K562 (cell line): ENCODE measurements at regions not wholly inside any gene's neighbourhood (a gene's known extent, or its start where the extent isn't known, plus 50 kb on each side); places are given as distances from the start of the nearest gene placed in this dataset.

ENCODE experiments used
- ATAC-seq: fragments of 200-7000 bp; cut with Tn5 transposase; 3 replicates; pipeline ENCODE4 v1.9.1; 2020; ENCODE audit warnings: moderate library complexity
- BruUV-seq: library from RNA; stranded (reverse); fragments of 400-500 nt; replicated peaks from 2 replicates; lab custom pipeline; 2021; lab: Mats Ljungman, UMichigan
- CTCF ChIA-PET: fragments of 300-600 bp; formaldehyde crosslinking; extraction: SDS; loops from one replicate; lab custom pipeline; 2021; ENCODE audit warnings: low intra/inter-chr PET ratio; lab: Yijun Ruan, JAX
- POLR2A ChIA-PET: fragments of 300-600, 350-650 bp; sonication (Branson Sonifier 250); formaldehyde crosslinking; extraction: SDS; loops from one replicate; lab custom pipeline; 2021; ENCODE audit warnings: antibody characterized with exemption, inconsistent platforms; lab: Yijun Ruan, JAX
- DNase-seq, 4 experiments: peaks; one replicate each; pipeline versions ENCODE4 v3.0.0 to v3.0.0-alpha.2; 2011 to 2018; ENCODE audit warnings: low spot score in 3 of 4, mixed read lengths in 3 of 4; ENCODE audit errors: extremely low read depth in 1 of 4
- FAIRE-seq: peaks from 2 replicates; lab custom pipeline; 2011; peaks lifted over from hg19 to GRCh38; lab: Jason Lieb, UNC
- H2AFZ ChIP-seq: 2 replicates; pipeline ENCODE4 v1.6.0; 2011; ENCODE audit warnings: low read depth, low read length, control low read depth, inconsistent platforms
- H3K27ac ChIP-seq: fragments of 200-600 bp; 3 replicates; pipeline ENCODE4 v1.8.0; 2011; ENCODE audit warnings: low read depth, mild to moderate bottlenecking, control low read depth, inconsistent platforms, low read length, moderate library complexity, mixed read lengths; ENCODE audit errors: extremely low read depth
- H3K27me3 ChIP-seq, 2 experiments: fragments of 300-600 bp in 1 of 2; 2 replicates in 1 of 2; 3 replicates in 1 of 2; pipeline versions ENCODE4 v1.6.0 to v1.8.0; 2011; ENCODE audit warnings: inconsistent platforms in 2 of 2, low read length in 2 of 2, mild to moderate bottlenecking in 1 of 2, mixed read lengths in 1 of 2, moderate library complexity in 1 of 2; ENCODE audit not compliant: control insufficient read depth in 2 of 2, insufficient read depth in 2 of 2
- H3K36me3 ChIP-seq: fragments of 300-600 bp; 3 replicates; pipeline ENCODE4 v1.8.0; 2011; ENCODE audit warnings: mild to moderate bottlenecking, low read length, inconsistent platforms; ENCODE audit not compliant: control insufficient read depth, insufficient read depth
- H3K4me1 ChIP-seq, 2 experiments: fragments of 200-600 bp in 1 of 2; replicated peaks in 1 of 2; 2 replicates in 1 of 2; 3 replicates in 1 of 2; pipeline versions ENCODE4 v1.5.1 to v1.8.0; 2011; ENCODE audit warnings: inconsistent platforms in 2 of 2, low read length in 2 of 2, mild to moderate bottlenecking in 1 of 2, mixed read lengths in 1 of 2, moderate library complexity in 1 of 2; ENCODE audit not compliant: control insufficient read depth in 2 of 2, insufficient read depth in 2 of 2
- H3K4me2 ChIP-seq: 2 replicates; pipeline ENCODE4 v1.6.1; 2011; ENCODE audit warnings: low read length, control low read depth, inconsistent platforms, mixed read lengths; ENCODE audit not compliant: insufficient read depth
- H3K4me3 ChIP-seq: fragments of 200-600 bp; sonication (generic), shearing (Covaris generic); 2 replicates; pipeline ENCODE4 v1.5.1; 2016; ENCODE audit warnings: control low read depth, inconsistent platforms
- H3K79me2 ChIP-seq: fragments of 200-600 bp; 3 replicates; pipeline ENCODE4 v1.8.0; 2011; ENCODE audit warnings: low read length, inconsistent platforms; ENCODE audit not compliant: control insufficient read depth, insufficient read depth
- H3K9ac ChIP-seq, 2 experiments: 2 replicates each; pipeline versions ENCODE4 v1.6.0 to v1.6.1; 2011; ENCODE audit warnings: low read depth in 2 of 2, low read length in 2 of 2, control low read depth in 1 of 2, inconsistent platforms in 1 of 2, mild to moderate bottlenecking in 1 of 2, mixed read lengths in 1 of 2; ENCODE audit not compliant: insufficient read depth in 1 of 2
- H3K9me1 ChIP-seq: one replicate; pipeline ENCODE4 v1.6.0; 2011; ENCODE audit warnings: inconsistent platforms, mild to moderate bottlenecking, low read length, moderate library complexity; ENCODE audit not compliant: control insufficient read depth, insufficient read depth
- H3K9me3 ChIP-seq: replicated peaks from 2 replicates; pipeline ENCODE4 v1.5.1; 2011; ENCODE audit warnings: low read depth, low read length, inconsistent platforms; ENCODE audit not compliant: control insufficient read depth, insufficient read depth
- H4K20me1 ChIP-seq: replicated peaks from 2 replicates; pipeline ENCODE4 v1.6.1; 2011; ENCODE audit warnings: low read length, inconsistent platforms, mixed read lengths; ENCODE audit not compliant: control insufficient read depth, insufficient read depth
- DACH1 ChIP-seq: fragments of 450-650 bp; IDR thresholded peaks from 2 replicates; pipeline ENCODE4 v1.6.1; 2018; ENCODE audit not compliant: partially characterized antibody
- ELF4 ChIP-seq: fragments of 450-650 bp; formaldehyde crosslinking; IDR thresholded peaks from 2 replicates; pipeline ENCODE4 v1.4.0; 2022; ENCODE audit warnings: missing genetic modification characterization
- ZBTB1 ChIP-seq: sonication (generic); formaldehyde crosslinking; IDR thresholded peaks from 2 replicates; pipeline ENCODE4 v1.8.1; 2023; ENCODE audit warnings: missing genetic modification reagents, low read depth, mild to moderate bottlenecking, borderline replicate concordance
- ZNF696 ChIP-seq: fragments of 250-450 bp; sonication (Bioruptor Pico); conservative IDR thresholded peaks from 2 replicates; pipeline ENCODE4 v1.4.0; 2020; ENCODE audit warnings: mild to moderate bottlenecking, moderate library complexity
- ZNF780A ChIP-seq: fragments of 250-450 bp; sonication (Bioruptor Pico); IDR thresholded peaks from 2 replicates; pipeline ENCODE4 v1.5.0; 2021; ENCODE audit warnings: mild to moderate bottlenecking
- WGBS: fragments of 100-300 bp; shearing (Covaris generic); methylation state at CpG from one replicate; pipeline ENCODE4 v1.1.6; 2016; ENCODE audit warnings: low coverage, mixed read lengths; ENCODE audit not compliant: insufficient coverage; ENCODE audit errors: missing lambda C conversion rate; 5-methylcytosine and 5-hydroxymethylcytosine counted together
- in situ Hi-C: fragments of 300-500 bp; cut with MboI; formaldehyde crosslinking; loops from 4 replicates; pipeline ENCODE4 v1.15.0; 2018; ENCODE audit warnings: inconsistent platforms, mixed read lengths
- intact Hi-C: fragments of 100-400 bp; cut with micrococcal nuclease; formaldehyde crosslinking; loops from 2 replicates; pipeline ENCODE4 v1.14.2; 2022
- TF ChIP-seq, protein P1 (sequence below): fragments of 250-450 bp; sonication (Bioruptor Pico); IDR thresholded peaks from 2 replicates; pipeline ENCODE4 v1.8.0; 2022; ENCODE audit warnings: moderate library complexity, mild to moderate bottlenecking, inconsistent platforms
- TF ChIP-seq, protein P2 (sequence below), 2 experiments: IDR thresholded peaks in 1 of 2; conservative IDR thresholded peaks in 1 of 2; 2 replicates each; pipeline ENCODE4 v1.6.1; 2016; ENCODE audit warnings: low read depth in 2 of 2, mild to moderate bottlenecking in 1 of 2, missing compliant biosample characterization in 1 of 2, missing genetic modification characterization in 1 of 2, moderate library complexity in 1 of 2

DNA sequence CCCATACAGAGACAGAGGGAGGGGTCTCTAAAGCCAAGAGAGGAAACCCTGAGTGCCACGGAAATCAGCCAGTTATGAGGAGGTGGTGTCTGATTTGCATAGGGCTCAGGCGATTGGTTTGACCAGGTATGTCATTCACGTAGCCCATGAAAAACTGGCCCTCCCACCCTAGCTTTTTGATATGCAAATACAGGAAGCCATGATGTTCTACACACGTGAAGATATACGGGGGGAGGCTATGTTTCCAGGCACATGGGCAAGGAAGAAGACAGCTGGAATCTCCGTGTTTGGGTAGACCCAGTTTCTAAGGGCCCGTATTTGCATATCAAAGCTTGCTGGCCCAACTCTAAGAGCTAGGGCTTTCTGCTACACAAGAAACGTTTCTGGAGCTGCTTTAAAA lies 717.8 kb upstream of the SEL1L start:
- ATAC-seq (no peak), FAIRE-seq (no peak)

More for the DNA sequence above, 717.8 kb upstream of the SEL1L start:
- Histone ChIP-seq H3K4me3 (no peak overlapping the region), H3K9me1 (no peaks in the 10 kb centered on the region), H3K4me1 (no peaks in the 10 kb centered on the region), H3K9me3 (no peaks in the 10 kb centered on the region), H3K27ac (no peak overlapping the region), H3K9ac (no peak overlapping the region), H3K4me2 (no peak overlapping the region), H4K20me1 (no peaks in the 10 kb centered on the region), H2AFZ (no peak overlapping the region), H3K79me2 (no peaks in the 10 kb centered on the region), H3K36me3 (no peaks in the 10 kb centered on the region), H3K27me3 (no peaks in the 10 kb centered on the region)
- DNase-seq = no peak
- no peak for TF ChIP-seq ZNF780A (CRISPR knock-in tag)
- TF ChIP-seq, protein P1, sequence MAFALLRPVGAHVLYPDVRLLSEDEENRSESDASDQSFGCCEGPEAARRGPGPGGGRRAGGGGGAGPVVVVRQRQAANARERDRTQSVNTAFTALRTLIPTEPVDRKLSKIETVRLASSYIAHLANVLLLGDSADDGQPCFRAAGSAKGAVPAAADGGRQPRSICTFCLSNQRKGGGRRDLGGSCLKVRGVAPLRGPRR = no peak
- TF ChIP-seq DACH1 = no peak
- no peak for TF ChIP-seq ELF4
- no peak for TF ChIP-seq ZNF696
- TF ChIP-seq, protein P2, sequence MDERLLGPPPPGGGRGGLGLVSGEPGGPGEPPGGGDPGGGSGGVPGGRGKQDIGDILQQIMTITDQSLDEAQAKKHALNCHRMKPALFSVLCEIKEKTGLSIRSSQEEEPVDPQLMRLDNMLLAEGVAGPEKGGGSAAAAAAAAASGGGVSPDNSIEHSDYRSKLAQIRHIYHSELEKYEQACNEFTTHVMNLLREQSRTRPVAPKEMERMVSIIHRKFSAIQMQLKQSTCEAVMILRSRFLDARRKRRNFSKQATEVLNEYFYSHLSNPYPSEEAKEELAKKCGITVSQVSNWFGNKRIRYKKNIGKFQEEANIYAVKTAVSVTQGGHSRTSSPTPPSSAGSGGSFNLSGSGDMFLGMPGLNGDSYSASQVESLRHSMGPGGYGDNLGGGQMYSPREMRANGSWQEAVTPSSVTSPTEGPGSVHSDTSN (CRISPR knock-in tag; IDR thresholded peaks at IDR 0.05; ENCODE audit: low read depth) = no peak
- TF ChIP-seq, protein P2 (tag; conservative IDR thresholded peaks at IDR 0.05; ENCODE audit: low read depth) = no peak
- no peak for TF ChIP-seq ZBTB1 (CRISPR knock-in tag)
- ChIA-PET CTCF (no interaction called here), POLR2A (no interaction called here)
- in situ Hi-C loops (no loop called here), intact Hi-C loops (no loop called here)
- BruUV-seq = no TSS peak
- WGBS = 3% methylated on average over 5 of the region's 8 CpGs
